ENCODE measurements at regions not wholly inside any gene's neighbourhood (a gene's known extent, or its start where the extent isn't known, plus 50 kb on each side); places are given as distances from the start of the nearest gene placed in this dataset.

DNA sequence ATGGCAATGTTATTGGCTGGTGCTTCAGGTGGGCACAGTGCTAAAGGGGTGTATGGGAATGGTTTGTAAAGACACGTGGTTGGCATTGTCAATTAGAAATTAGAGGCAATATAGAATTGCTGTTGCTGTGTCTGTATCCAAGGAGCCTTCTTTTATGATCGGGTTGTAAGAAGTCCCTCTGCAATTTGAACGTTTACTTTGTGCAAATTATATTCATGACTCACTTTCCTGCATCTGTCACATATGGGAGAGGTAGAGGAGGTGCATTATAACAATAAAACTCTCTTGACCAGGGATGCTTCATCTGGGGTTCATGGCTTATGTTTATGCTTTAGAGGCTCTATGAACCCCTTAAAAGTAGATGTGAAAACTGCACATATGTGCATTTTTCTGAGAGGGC, 130.4 kb upstream of the DNAH14 start:
- no peaks in the 10 kb centered on the region for H3K79me2 ChIP-seq (ENCODE audit: control insufficient read depth, insufficient read depth, low read length)
- 67% methylated on average over 1 of the region's 3 CpGs for WGBS (ENCODE audit: insufficient coverage)
- ATAC-seq (ENCODE audit: low read depth), result no peak
- no peaks in the 10 kb centered on the region for H4K20me1 ChIP-seq (ENCODE audit: control insufficient read depth, insufficient read depth, low read length, poor library complexity, severe bottlenecking)
- intact Hi-C loops (cut with micrococcal nuclease), result no loop called here
- Mint-ChIP-seq H3K27ac (no peak overlapping the region), H3K4me3 (no peak overlapping the region), H3K9me3 (ENCODE audit: insufficient read depth) (no peaks in the 10 kb centered on the region), H3K27me3 (peaks cover 9% of the 10 kb centered on the region), H3K4me1 (no peaks in the 10 kb centered on the region)
- no peaks in the 10 kb centered on the region for H3K4me1 ChIP-seq (ENCODE audit: control insufficient read depth in 2 of 2, insufficient read depth in 2 of 2, low read length in 2 of 2)
- H3K9me3 ChIP-seq (ENCODE audit: control extremely low read depth in 1 of 3, control insufficient read depth in 2 of 3, insufficient read depth in 1 of 3, low read length in 2 of 3), result no peaks in the 10 kb centered on the region
- no peak for DNase-seq
- H3K9ac ChIP-seq (ENCODE audit: low read length), result no peak overlapping the region
- H3K27ac ChIP-seq (ENCODE audit: low read length in 2 of 2), result no peak overlapping the region
- H2AFZ ChIP-seq (ENCODE audit: insufficient read depth, low read depth, low read length, poor library complexity, severe bottlenecking), result no peak overlapping the region
- ChIA-PET POLR2A (no interaction called here), CTCF (no interaction called here)
- H3K36me3 ChIP-seq (replicated peaks in 1 of 2; ENCODE audit: control extremely low read depth in 1 of 2, control insufficient read depth in 1 of 2, extremely low read depth in 1 of 2, insufficient read depth in 2 of 2, low read length in 1 of 2), result no peaks in the 10 kb centered on the region
- H3K27me3 ChIP-seq (replicated peaks in 1 of 4; ENCODE audit: control extremely low read depth in 1 of 4, control insufficient read depth in 3 of 4, insufficient read depth in 4 of 4, low read length in 3 of 4), result no peaks in the 10 kb centered on the region
- H3K4me3 ChIP-seq (ENCODE audit: control extremely low read depth in 1 of 5, extremely low read depth in 1 of 5, insufficient read depth in 1 of 5, low read depth in 2 of 5, low read length in 4 of 5), result no peak overlapping the region
- H3K4me2 ChIP-seq (replicated peaks; ENCODE audit: low read depth, low read length, poor library complexity, severe bottlenecking), result no peak overlapping the region
- TF ChIP-seq, protein P1, sequence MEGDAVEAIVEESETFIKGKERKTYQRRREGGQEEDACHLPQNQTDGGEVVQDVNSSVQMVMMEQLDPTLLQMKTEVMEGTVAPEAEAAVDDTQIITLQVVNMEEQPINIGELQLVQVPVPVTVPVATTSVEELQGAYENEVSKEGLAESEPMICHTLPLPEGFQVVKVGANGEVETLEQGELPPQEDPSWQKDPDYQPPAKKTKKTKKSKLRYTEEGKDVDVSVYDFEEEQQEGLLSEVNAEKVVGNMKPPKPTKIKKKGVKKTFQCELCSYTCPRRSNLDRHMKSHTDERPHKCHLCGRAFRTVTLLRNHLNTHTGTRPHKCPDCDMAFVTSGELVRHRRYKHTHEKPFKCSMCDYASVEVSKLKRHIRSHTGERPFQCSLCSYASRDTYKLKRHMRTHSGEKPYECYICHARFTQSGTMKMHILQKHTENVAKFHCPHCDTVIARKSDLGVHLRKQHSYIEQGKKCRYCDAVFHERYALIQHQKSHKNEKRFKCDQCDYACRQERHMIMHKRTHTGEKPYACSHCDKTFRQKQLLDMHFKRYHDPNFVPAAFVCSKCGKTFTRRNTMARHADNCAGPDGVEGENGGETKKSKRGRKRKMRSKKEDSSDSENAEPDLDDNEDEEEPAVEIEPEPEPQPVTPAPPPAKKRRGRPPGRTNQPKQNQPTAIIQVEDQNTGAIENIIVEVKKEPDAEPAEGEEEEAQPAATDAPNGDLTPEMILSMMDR (IDR thresholded peaks at IDR 0.05), result no peak
- no peak for TF ChIP-seq EZH2 (IDR thresholded peaks at IDR 0.05; ENCODE audit: borderline replicate concordance, insufficient read depth, low read depth, low read length, poor library complexity, severe bottlenecking)

DNA sequence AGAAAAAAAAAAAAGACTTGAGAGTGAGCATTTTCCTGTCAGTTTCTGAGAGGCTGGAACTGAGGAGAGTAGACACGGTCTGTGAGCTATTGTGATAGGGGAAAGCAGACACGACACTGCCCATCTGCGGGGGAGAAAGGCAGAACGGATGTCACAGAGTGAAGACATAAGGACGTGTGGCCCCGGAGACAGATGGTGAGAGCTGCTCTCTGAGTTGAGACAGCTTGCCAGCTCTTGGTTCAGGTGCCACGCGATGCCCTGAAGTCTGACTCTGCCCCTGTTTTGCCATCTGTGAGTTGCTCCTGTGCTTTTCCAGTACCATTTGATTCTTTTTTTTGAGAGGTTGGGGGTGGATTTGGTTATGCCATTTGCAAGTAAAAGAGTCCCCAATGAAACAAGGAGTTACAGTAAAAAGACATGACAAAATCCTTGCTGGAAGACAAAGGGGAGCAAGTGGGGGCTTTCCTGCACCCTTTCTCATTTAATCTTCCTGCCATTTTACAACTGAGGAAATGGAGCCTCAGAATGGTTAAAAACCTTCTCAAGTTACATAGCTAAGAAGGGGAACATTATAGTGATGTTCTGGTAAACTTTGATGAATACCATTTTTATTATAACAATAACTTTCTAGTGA, 128.9 kb upstream of the DNAH14 start:
- Histone ChIP-seq H3K4me1 (ENCODE audit: control insufficient read depth in 2 of 2, insufficient read depth in 2 of 2, low read length in 2 of 2) (no peaks in the 10 kb centered on the region), H3K27me3 (replicated peaks in 1 of 4; ENCODE audit: control extremely low read depth in 1 of 4, control insufficient read depth in 3 of 4, insufficient read depth in 4 of 4, low read length in 3 of 4) (no peaks in the 10 kb centered on the region), H4K20me1 (ENCODE audit: control insufficient read depth, insufficient read depth, low read length, poor library complexity, severe bottlenecking) (no peaks in the 10 kb centered on the region), H3K36me3 (replicated peaks in 1 of 2; ENCODE audit: control extremely low read depth in 1 of 2, control insufficient read depth in 1 of 2, extremely low read depth in 1 of 2, insufficient read depth in 2 of 2, low read length in 1 of 2) (no peaks in the 10 kb centered on the region), H3K79me2 (ENCODE audit: control insufficient read depth, insufficient read depth, low read length) (no peaks in the 10 kb centered on the region), H3K27ac (ENCODE audit: low read length in 2 of 2) (no peak overlapping the region), H3K4me3 (ENCODE audit: control extremely low read depth in 1 of 5, extremely low read depth in 1 of 5, insufficient read depth in 1 of 5, low read depth in 2 of 5, low read length in 4 of 5) (no peak overlapping the region), H2AFZ (ENCODE audit: insufficient read depth, low read depth, low read length, poor library complexity, severe bottlenecking) (no peak overlapping the region), H3K9me3 (ENCODE audit: control extremely low read depth in 1 of 3, control insufficient read depth in 2 of 3, insufficient read depth in 1 of 3, low read length in 2 of 3) (no peaks in the 10 kb centered on the region), H3K9ac (ENCODE audit: low read length) (no peak overlapping the region), H3K4me2 (replicated peaks; ENCODE audit: low read depth, low read length, poor library complexity, severe bottlenecking) (no peak overlapping the region)
- POLR2A ChIA-PET, result no interaction called here
- no peak overlapping the region for H3K4me3 Mint-ChIP-seq
- WGBS (ENCODE audit: insufficient coverage), result 88% methylated on average over 8 of the region's 8 CpGs
- intact Hi-C loops (cut with micrococcal nuclease), result no loop called here
- H3K27ac Mint-ChIP-seq, result no peak overlapping the region
- no peaks in the 10 kb centered on the region for H3K4me1 Mint-ChIP-seq
- no peaks in the 10 kb centered on the region for H3K9me3 Mint-ChIP-seq (ENCODE audit: insufficient read depth)
- ATAC-seq (ENCODE audit: low read depth) (no peak), DNase-seq (no peak)
- peaks cover 9% of the 10 kb centered on the region for H3K27me3 Mint-ChIP-seq
- TF ChIP-seq, protein P1 (IDR thresholded peaks at IDR 0.05), result no peak
- no peak for TF ChIP-seq EZH2 (IDR thresholded peaks at IDR 0.05; ENCODE audit: borderline replicate concordance, insufficient read depth, low read depth, low read length, poor library complexity, severe bottlenecking)
- CTCF ChIA-PET, result no interaction called here

Measured in B cell (primary cell).